ENCODE measurements at regions not wholly inside any gene's neighbourhood (a gene's known extent, or its start where the extent isn't known, plus 50 kb on each side); places are given as distances from the start of the nearest gene placed in this dataset.

DNA sequence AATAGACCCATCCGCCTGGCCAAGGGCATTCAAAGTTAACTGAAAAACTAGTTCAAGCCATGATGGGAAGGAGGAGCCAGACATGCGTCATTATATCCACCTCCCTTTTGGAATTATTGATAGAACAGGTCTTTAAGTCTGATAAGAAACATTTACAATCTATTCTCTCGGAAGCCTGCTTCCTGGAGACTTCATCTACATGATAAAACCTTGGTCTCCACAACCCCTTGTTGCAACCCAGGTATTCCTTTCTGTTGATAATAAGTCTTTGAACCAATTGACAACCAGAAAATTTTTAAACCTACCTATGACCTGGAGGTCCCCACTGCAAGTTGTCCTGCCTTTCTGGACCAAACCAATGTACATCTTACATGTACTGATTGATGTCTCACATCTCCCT lies 451.3 kb downstream of the NAF1 start:
- no peak for DNase-seq

DNA sequence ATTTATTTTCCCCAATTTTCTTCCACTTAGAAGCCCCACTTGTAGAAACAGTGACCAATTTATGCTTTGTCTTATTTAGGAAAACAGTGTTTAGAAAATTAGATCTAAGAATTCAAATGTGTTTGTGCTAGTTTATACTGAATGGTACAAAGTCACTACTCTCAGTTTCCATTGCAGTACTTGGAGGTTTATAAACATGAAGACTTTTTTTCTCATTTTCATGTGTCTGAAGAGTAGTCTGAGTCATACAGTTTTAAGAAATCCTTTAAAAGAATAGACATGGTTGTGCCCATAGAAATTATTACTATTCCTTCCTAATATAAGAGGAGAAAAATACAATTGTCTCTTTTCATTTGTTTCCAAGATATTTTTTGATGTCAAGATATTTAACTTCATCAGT lies 458.7 kb downstream of the NAF1 start:
- DNase-seq = no peak

DNA sequence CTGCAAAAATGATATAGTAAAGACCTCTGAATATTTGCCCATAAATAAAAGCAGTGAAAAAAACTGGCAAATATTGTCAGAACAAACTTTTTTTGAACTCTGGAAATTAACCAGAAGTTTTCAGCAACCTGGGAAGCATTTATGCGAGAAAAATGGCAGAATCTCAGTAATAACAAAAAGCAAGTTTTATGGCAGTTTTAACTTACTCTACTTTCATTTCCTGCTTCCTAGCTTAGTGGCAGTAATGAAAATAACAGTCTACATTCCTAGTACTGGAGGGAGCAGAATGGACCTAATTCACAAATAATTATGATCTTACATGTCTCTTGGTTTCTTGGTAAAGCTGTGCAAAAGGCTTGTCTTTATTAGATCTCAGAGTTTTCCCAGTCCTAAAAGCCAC lies 460.1 kb downstream of the NAF1 start:
- no peak for DNase-seq

DNA sequence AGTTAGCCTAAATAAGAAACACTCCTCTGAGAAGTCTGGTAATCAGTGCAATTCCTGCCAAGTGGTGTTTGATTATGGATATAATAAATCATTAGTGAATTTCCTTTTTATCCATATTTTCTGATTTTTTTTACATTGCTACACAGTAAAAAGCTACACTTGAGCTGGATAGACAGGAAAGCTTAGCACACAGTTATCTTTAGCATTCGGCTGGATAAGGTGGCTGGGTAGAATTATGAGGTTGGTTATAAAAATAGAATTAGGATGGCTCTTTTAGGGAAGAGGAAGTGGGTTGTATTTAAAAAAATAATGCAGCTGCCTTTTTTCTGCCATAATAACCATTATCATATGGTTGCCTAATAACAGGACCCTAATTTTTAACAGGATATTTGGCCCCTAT lies 460.6 kb downstream of the NAF1 start:
- DNase-seq = no peak

DNA sequence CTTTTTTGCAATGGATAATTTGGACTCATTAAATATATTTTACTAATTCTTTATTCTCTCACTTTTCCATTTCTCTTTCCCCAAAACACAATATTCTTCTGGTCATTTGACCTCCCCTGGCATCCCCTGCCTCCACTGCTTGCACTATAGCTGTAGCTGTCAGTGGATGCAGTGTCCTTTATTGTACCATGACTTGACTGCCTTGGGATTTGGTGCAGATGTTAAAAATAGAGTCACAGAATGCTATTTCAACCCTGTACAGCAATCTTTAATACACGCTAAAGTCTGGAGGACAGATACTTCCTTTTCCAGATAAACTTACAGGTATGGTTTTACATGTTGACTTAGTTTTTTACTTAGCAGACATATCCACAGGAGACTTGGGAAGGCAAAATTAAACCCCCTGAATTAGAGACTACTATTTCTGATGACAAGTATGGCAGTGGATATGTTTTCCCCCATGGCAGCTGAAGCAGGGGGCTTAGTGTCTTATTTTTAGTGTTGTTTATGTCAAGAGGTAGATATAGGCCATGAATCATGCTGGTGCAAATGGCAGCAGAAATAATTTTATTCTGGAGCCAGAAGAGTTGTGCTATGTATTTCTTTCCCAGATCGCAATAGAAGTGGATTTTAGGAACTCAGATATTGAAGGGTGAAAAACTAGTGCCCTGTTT lies 461.4 kb downstream of the NAF1 start:
- DNase-seq = no peak

DNA sequence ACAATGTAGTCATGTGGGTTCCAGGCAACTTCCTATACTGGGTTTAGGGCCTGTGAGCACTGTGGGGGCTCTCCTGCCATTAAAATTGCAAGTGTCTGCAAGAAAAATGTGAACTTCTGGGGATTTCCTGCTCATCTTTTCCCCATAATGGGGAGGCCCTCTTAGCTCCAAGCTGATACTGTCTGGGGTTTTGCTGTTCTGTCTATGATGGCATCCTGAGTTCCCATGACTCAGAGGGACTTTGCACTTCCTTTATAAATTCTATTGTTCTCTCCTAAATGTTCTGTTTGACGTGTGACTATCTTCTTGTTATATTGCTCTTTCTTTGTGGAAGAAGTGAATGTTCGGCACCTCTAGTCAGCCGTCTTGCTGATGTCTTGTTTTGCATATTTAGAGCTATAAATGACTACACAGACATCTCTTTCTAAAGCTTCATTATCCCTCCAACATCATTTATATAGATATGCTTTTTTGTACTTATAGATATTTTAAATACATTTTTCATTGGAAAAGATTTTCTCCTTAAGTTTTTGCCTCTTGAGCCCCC lies 465.8 kb downstream of the NAF1 start:
- DNase-seq = no peak

DNA sequence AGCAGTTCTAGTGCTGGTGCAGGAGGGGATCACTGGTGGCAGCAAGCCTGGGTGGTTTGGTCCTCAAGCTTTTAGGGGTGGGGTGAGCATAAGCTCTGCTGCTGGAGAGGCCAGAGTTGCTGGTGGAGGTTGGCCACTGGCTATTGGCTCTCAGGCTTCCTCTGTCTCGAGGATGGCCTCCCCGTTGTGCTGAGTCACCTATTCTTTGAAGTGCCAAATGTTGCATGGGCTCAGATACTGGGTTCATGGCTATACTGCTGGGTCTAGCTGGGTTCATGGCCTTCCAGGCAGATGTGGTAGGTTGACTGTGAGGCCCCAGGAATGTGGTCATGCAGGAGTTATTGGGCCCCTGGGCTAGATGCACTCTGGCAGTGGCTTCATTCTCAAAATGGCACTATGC lies 466.3 kb downstream of the NAF1 start:
- DNase-seq = no peak

DNA sequence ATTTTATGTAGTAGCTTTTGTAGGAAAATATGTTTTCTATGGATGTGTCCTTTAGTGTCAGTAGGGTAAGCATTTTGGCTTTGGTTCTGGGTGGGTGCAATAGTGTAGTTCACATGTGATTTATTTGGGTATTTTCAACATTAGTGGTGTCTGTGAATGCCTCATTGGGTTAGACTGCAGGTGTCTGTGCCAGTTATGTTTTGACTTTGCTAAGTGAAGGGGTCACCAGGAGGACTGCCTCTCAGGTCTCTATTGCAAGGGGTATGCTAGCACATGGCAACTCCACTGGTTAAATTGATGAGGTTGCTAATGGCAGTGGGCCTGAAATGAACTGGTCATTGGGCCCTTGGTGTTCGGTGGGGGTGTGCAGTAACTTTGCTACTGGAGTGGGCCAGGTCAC lies 467.1 kb downstream of the NAF1 start:
- no peak for DNase-seq

DNA sequence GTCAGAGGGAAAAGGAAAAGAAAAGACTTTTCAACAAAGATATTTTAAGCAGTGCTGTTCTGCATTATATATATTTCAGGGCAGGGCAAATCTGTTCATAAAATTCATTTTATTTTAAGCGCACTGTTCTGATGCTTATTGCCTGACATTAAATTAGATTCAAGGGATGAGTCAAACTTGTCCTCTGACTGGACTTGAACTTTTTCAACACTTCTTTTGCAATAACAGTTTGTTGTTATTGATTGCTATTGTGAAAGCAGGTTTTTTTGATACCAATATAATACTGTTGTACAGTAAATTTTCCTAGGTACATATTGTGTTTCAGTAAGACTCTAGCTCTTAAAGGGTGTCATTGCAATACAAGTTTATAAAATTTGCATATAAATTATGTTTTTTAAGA lies 481.3 kb downstream of the NAF1 start:
- DNase-seq = no peak

DNA sequence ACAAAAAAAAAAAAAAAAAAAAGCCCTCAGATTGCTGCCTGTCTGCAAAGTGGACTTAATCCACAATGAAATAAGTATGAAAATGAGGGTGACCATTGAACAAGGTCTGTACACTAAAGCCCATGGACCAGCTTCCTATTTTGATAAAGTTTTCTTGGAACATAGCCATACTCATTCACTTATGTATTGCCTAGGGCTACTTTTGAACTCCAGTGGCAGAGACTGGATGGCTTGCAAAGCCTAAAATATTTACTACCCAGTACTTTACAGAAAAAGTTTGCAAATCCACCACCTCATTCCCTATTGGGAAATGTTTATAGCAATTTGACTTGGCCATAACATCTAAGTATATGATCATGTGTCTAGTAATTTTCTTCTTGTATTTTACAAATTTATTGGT lies 481.7 kb downstream of the NAF1 start:
- DNase-seq = no peak

DNA sequence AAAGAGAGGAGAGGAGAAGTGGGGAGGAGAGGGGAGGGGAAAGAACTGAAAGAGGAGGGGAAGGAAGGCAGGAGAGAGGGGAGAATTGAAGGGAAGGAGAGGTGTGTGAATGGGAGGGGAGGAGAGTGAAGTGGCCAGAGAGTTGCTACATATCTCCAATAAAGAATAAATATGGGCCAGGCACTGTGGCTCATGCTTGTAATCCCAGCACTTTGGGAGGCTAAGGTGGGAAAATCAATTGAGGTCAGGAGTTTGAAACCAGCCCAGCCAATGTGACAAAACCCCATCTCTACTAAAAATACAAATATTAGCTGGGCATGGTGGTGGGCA lies 482.4 kb downstream of the NAF1 start:
- no peak for DNase-seq

DNA sequence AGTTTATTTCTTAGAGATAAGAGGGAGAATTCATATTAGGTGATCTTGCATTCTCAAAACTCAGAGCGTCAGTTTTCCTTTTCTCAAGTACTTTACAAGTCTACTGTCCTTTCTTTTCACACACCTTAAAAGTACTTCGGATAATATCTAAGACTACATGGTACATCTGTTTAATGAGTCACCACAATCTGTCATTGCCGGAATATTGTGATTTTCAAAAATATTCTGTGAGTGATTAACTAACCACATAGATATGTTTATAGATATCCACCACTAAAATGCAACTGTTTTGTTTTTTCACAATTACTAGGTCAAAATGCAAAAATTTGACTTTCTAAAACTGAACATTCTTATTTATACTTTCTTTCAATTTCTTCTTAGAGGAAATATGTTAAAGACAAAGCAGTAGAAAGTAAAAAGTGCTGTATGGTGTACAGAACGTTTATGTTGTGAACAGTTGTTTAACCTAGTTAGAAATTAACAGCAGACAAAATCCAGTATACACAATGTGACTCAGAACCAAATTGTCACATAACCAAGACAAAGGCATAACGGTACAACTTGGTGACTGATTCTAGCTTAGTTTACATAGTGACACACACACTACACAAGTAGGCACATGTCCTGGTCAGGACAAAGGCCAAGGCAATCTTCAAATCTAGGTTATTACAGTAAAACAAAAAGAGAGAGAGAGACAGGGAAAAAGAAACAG lies 482.9 kb downstream of the NAF1 start:
- no peak for DNase-seq

DNA sequence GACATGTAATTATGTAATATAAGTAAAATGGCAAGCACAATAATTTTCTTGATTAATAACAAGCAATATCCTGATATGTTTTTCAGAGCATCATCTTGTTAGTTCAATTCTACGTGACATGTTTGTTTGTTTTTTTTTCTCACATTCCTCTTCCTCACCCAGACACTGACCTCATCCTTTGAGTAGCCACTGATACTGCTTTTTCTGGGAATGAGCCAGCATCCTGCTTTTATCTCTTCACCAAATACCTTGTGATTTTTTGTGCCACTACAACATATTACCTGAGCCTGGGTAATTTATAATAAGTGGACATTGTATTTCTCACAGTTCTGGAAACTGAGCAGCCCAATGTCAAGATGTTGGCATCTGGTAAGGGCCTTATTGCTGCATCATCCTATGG lies 484.0 kb downstream of the NAF1 start:
- no peak for DNase-seq

DNA sequence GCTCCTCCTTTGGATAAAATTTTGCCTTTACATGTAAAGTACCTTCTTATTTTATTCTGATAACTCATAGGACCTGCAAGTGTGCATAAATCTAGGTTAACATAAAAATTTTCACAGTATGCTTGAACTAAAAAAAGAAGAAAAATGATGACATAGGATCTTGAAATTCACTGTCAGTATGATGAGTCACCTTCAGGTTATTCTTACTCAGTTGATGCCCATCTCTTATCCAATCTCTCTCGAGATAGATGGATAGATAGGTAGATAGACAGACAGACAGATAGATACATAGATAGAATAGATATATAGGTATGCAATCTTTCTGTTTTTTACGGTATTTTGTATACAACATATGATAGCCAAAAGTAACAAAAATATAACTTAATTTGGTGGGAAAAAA lies 485.5 kb downstream of the NAF1 start:
- no peak for DNase-seq

DNA sequence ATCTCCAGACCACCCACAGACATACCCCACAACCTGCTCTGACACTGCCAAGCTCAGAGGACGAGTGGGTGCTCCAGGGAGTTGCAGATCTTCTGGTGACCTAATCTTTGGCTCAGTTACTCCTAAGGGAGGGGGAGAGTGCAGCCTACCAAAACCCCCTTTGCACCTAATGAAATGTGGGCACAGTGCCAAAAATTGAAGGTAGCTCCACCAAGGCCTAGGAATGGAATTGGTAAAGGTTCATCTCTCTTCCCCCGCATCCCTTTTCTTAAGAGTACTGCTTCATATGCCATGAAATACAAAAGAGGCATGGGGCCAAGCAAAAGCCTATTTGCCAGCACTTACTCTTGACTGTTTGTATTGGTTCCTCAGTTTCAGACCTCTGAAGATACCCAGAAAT lies 491.0 kb downstream of the NAF1 start:
- no peak for DNase-seq

DNA sequence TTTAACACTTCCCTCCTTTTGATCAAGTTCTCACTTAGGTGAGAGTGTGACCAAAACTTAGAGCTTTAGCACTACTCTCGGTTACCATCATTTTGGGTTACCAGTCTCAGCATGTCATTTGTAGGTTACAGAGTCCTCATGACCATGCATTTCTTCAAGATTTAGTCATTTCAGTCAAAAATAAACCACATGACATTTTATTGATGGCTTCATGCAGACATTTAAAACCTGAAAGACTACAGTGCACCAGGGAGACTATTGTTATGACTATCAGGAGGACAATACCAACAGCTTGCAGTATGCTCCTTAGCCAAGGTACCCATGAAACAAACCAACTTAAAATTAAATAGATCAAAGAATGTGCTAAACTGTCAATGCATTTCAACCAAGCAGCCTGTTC lies 498.1 kb upstream of the FSTL5 start:
- no peak for DNase-seq

DNA sequence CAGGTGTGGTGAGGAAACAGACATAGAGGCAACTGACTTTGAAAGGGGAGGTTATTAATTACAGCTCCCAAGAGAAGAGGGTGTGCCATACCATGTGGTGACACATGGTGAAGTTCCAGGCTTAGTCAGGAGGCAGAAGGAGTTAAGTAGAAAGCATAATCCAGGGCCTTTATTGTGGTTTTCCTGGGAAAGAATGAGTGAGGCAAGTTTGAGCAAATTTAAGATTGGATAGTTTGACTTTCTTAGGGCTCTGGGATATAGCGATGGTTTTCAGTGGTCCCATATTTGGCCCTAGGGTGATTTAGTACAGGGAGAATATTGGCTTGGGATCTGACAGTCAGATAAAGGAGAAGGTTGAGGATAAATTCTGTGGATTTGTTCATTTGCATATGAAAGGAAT lies 495.9 kb upstream of the FSTL5 start:
- DNase-seq = no peak

DNA sequence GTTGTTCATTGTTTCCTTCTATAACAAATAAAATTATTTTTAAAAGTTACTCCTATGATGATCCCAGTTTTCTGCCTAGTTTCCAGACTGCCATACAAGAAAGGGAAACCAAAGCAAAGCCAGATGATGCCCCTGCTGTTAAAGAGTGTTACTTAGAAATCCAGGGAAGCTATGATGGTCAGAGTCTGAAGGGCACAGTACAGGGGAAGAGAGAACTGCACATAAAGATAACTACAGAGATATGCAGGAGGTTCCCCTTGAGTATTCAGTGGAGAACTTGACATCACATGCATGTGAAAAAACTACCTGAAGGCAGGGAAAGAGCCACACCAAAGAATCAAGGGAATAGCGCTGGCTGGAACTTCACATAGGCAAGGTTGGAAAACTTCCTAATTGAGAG lies 494.2 kb upstream of the FSTL5 start:
- DNase-seq = no peak

DNA sequence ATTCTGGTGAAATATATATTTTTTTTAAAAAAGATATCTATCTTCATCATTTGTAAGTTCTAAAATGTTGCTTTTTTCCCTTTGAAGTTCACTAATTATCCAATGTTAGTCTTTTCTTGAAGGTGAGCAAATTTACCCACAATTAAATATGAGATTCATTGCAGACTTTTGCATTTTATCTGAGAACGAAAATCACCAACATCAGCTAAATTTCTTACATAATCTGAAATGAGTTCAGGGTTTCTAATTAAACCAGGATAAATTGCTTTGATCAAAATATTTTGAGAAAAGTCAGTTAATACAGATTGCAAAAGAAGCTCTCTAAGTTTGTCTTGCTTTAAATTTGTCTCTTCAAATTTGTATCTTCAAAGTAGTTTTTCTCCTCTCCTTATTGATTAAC lies 486.4 kb upstream of the FSTL5 start:
- DNase-seq = no peak

DNA sequence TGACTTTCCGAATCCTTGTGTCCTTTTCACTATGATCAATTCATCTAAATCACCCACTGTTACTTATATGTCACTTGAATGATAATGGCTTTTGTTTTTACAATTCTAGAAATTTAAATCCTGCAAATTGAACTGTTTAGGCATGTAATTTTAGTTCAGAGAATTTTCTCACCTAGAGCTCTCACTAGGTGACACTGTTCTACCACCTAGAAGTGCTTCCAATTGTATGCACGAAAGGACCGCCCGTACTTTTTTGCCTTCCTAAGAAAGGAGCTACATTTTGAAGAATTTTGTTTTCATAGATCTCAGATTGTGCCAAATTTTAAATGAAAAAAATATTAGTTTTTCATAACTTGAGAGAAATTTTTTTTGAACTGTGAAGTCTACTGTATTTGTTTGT lies 481.6 kb upstream of the FSTL5 start:
- DNase-seq = no peak

DNA sequence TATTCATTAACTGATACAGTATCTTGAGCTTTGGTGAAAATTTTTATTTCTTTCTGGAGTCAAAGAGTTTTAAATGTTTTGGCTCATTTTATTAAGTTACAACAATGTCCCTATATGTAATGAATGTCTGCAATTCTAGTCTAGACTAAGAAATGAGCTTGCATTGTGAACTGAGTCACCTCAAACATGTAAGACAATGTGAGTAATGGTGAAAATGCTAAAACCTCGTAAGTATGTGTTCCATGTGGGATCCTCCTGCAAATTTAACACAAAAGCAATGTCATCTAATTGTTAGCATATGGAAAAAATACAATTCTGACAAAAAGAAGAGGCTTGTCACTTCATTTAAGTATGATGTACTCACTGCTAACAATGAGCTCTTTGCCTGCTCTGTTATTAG lies 480.5 kb upstream of the FSTL5 start:
- DNase-seq = no peak

DNA sequence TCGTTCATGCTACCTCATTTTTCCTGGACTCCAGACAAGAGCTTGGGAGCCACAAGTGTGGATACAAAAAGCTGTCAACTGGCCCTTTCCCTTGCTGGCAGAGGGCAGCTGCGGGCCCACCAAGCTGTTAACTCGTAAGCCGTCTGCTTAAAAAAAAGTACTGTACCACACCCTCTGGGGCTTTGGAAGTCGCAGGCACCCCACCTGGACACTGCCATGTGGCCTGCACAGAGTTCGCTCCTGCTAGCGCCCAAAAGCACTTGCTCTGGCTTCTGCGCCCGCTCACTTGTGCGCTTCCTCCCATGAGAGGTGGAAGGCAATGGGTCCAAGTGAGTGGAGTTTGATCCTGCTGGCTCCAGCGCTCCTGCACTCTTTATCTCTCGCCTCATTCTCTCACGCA lies 476.4 kb upstream of the FSTL5 start:
- DNase-seq = no peak

DNA sequence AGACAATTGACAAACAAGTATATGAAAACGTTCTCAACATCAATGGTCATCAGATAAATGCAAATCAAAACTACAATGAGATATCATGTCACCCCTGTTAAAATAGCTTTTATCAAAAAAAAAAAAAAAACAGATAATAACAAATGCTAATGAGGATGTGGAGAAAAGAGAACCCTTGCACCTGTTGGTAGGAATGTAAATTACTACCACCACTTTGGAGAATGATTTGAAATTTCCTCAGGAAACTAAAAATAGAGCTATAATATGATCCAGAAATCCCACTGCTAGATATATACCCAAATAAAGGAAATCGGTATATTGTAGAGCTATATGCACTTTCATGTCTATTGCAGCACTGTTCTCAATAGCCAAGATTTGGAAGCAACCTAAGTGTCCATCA lies 470.6 kb upstream of the FSTL5 start:
- DNase-seq = no peak

DNA sequence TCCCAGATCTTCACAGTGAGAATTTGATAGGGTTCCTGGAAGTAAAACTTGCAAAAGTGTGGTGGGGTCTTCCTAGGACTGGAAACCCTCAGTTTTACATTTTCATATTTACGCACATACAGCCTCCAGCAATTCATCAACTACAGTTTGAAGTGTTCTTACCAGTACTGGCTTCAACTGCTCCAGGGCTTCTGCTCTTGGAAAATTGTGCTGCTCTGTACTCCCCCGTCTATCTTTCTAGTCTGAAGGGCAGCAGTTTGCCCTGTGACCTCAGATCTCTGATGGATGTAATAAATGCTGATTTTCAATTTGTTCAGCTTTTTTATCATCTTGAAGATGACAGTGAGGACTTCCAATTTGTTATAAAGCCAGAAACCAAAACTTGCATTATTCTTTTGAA lies 458.9 kb upstream of the FSTL5 start:
- DNase-seq = no peak

DNA sequence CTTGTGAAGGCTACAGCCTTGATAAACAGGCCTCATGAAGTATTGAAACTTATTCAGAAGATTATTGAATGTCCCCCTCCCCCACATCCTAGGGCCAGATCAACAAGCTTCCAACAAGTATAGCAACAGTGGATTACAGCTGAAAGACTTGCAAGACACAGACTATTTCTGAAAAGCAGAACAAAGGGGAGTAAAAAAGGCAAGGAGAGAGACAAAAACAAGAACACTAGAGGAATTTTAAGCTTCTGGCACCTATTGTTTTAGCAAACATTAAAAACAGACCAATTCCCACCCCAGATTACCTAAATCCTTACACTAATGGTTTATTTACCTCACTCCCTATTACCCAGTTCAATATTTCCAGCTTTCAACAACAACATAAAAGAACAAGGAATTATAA lies 446.3 kb upstream of the FSTL5 start:
- DNase-seq = no peak
